Spleen (tissue), 11 donors: ENCODE measurements at regions not wholly inside any gene's neighbourhood (a gene's known extent, or its start where the extent isn't known, plus 50 kb on each side); places are given as distances from the start of the nearest gene placed in this dataset.

Source experiments
- DNase-seq: peaks from one replicate; pipeline ENCODE4 v3.0.0-alpha.2; 2020
- H3K27ac ChIP-seq, 8 donors: fragments of 200-600 bp; sonication (generic) in 7 of 8; 1 replicate in 4 of 8; 2 replicates in 4 of 8; pipeline versions ENCODE4 v1.5.0 to v1.8.0; 2016 to 2021; ENCODE audit warnings: inconsistent platforms in 4 of 8, mild to moderate bottlenecking in 4 of 8, moderate library complexity in 1 of 8
- H3K27me3 ChIP-seq, 7 donors: fragments of 200-600 bp; sonication (generic) in 6 of 7; replicated peaks in 1 of 7; 1 replicate in 4 of 7; 2 replicates in 3 of 7; pipeline versions ENCODE4 v1.5.0 to v1.8.0; 2016 to 2021; ENCODE audit warnings: inconsistent platforms in 3 of 7, mild to moderate bottlenecking in 1 of 7
- H3K36me3 ChIP-seq, 6 donors: fragments of 200-600 bp; sonication (generic) in 5 of 6; 1 replicate in 4 of 6; 2 replicates in 2 of 6; pipeline versions ENCODE4 v1.5.0 to v1.8.0; 2016 to 2021; ENCODE audit warnings: inconsistent platforms in 2 of 6
- H3K4me1 ChIP-seq, 6 donors: fragments of 200-600 bp; sonication (generic) in 5 of 6; 1 replicate in 3 of 6; 2 replicates in 3 of 6; pipeline versions ENCODE4 v1.5.0 to v1.8.0; 2016 to 2021; ENCODE audit warnings: inconsistent platforms in 3 of 6
- H3K4me3 ChIP-seq, 8 donors: fragments of 200-600 bp; sonication (generic) in 7 of 8; 1 replicate in 4 of 8; 2 replicates in 4 of 8; pipeline versions ENCODE4 v1.5.0 to v1.8.0; 2016 to 2021; ENCODE audit warnings: inconsistent platforms in 4 of 8, mild to moderate bottlenecking in 4 of 8, moderate library complexity in 2 of 8
- H3K9me3 ChIP-seq, 8 donors: fragments of 200-600 bp; sonication (generic) in 7 of 8; 1 replicate in 4 of 8; 2 replicates in 4 of 8; pipeline versions ENCODE4 v1.5.0 to v1.8.0; 2016 to 2021; ENCODE audit warnings: inconsistent platforms in 4 of 8
- POLR2A ChIP-seq, 3 donors: fragments of 450-650 bp; IDR thresholded peaks; one replicate each; pipeline ENCODE4 v1.5.1; 2017; ENCODE audit warnings: antibody characterized with exemption in 3 of 3, mild to moderate bottlenecking in 1 of 3
- POLR2AphosphoS5 ChIP-seq, 3 donors: sonication (generic); formaldehyde crosslinking; IDR thresholded peaks; one replicate each; pipeline ENCODE4 v1.5.1; 2017; ENCODE audit warnings: antibody characterized with exemption in 3 of 3
- WGBS, 5 donors: extraction: QIAGEN DNeasy Blood & Tissue Kit in 3 of 5; methylation state at CpG; one replicate each; pipeline versions ENCODE4 v1.1.5 to v1.1.7; 2013 to 2018; 5-methylcytosine and 5-hydroxymethylcytosine counted together
- intact Hi-C: fragments of 100-400 bp; cut with DNase I; formaldehyde crosslinking; loops from one replicate; pipeline ENCODE4 v1.15.0; 2023; ENCODE audit warnings: low total_unique reads
- TF ChIP-seq, protein P1 (sequence below), 11 experiments: fragments of 200-600 bp in 7 of 11; fragments of 450-650 bp in 4 of 11; sonication (generic) in 4 of 11; IDR thresholded peaks in 8 of 11; conservative IDR thresholded peaks in 3 of 11; 1 replicate in 7 of 11; 2 replicates in 4 of 11; pipeline versions ENCODE4 v1.4.0 to v1.8.0; 2016 to 2021; ENCODE audit warnings: antibody characterized with exemption in 11 of 11, inconsistent platforms in 4 of 11, mild to moderate bottlenecking in 1 of 11
- donor health status: healthy with polysubstance abuse.
- donor health status: DM: no; HTN: no; CAD: no; lungs with moderate emphysema.
- donor health status: DM: no; HTN: no; CAD: no.
- donor health status: Bipolar disorder and iron deficiency.
- donor health status: healthy.
- donor health status: DM: no; HTN: no; CAD: no.
- donor health status: DM: yes; HTN: yes; CAD: no.

DNA sequence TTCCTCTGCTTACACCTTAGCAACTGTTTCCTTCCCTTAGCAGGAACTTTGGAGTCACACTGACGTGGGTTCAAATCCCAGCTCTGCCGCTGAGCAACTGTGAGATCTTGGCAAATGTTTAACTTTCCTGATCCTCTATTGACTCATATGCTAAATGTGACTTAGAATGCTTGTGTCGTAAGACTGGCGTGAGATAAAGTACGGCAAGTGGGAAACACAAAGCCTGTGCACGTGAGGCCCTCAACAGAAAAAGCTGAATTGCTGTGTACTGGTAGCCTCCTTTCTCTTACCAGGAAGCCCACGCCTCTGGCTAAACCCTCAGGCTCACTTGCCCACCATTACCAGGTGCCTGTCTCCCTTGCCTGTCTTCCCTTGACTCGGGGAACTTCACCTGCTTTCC lies 135.4 kb upstream of the TNR start:
- intact Hi-C loops = no loop called here
- Histone ChIP-seq H3K4me1 (no peaks in the 10 kb centered on the region), H3K9me3 (no peaks in the 10 kb centered on the region), H3K36me3 (no peaks in the 10 kb centered on the region), H3K4me3 (no peak overlapping the region), H3K27me3 (no peaks in the 10 kb centered on the region), H3K27ac (no peak overlapping the region)
- no peak for DNase-seq
- 78 to 88% (median 83%) methylated on average over 8 of the region's 8 CpGs for WGBS, 5 donors
- TF ChIP-seq POLR2A (IDR thresholded peaks at IDR 0.05) (no peak), POLR2AphosphoS5 (IDR thresholded peaks at IDR 0.05) (no peak)
- TF ChIP-seq, protein P1, sequence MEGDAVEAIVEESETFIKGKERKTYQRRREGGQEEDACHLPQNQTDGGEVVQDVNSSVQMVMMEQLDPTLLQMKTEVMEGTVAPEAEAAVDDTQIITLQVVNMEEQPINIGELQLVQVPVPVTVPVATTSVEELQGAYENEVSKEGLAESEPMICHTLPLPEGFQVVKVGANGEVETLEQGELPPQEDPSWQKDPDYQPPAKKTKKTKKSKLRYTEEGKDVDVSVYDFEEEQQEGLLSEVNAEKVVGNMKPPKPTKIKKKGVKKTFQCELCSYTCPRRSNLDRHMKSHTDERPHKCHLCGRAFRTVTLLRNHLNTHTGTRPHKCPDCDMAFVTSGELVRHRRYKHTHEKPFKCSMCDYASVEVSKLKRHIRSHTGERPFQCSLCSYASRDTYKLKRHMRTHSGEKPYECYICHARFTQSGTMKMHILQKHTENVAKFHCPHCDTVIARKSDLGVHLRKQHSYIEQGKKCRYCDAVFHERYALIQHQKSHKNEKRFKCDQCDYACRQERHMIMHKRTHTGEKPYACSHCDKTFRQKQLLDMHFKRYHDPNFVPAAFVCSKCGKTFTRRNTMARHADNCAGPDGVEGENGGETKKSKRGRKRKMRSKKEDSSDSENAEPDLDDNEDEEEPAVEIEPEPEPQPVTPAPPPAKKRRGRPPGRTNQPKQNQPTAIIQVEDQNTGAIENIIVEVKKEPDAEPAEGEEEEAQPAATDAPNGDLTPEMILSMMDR (IDR thresholded peaks at IDR 0.05 in 8 of 11, conservative IDR thresholded peaks at IDR 0.05 in 3 of 11) = no peak

DNA sequence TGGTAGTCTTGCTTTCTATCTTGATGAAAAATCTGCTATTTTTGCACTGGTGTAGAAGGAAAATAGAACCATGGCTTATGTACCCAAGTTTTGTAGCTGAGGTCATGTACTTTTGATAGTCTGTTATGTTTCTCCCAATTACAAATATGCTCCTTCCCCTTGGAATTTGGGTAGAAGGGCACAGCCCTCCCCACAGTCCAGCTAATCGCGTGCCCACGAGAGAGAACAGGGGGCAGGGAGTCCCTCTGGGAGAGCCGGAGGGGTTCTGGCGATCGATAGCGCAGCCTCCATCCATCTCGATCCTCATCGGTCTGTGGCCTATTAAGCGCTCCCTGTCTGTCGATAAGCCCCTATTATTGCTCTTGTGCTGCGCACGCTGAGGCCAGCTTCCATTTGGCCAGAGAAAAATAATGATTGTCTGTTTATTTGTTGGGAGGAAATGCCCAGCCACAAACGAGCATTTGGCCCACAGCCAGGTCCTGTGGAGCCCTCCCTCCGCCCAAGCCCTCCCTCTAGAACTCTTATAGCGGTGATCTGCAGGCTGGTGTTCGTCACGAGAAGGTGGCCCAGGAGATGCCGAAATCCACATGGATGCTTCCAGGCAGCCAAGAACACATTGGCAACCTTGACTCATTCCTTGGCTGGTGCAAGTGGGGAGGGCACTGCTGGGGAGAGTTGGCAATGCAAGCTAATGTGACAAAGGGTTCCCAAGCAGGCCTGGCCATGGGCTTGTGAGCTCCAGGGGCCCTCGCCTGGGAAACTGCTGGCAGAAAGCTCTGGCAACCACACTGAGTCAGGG lies 134.7 kb upstream of the TNR start:
- 85 to 92% (median 89%) methylated on average over 20 of the region's 20 CpGs for WGBS, 5 donors
- no peaks in the 10 kb centered on the region for H3K36me3 ChIP-seq
- no peak for DNase-seq
- H3K27ac ChIP-seq = no peak overlapping the region
- no peaks in the 10 kb centered on the region for H3K27me3 ChIP-seq
- intact Hi-C loops = no loop called here
- no peaks in the 10 kb centered on the region for H3K9me3 ChIP-seq
- H3K4me1 ChIP-seq = no peaks in the 10 kb centered on the region
- H3K4me3 ChIP-seq = no peak overlapping the region
- no peak for TF ChIP-seq POLR2A (IDR thresholded peaks at IDR 0.05)
- TF ChIP-seq, protein P1 (IDR thresholded peaks at IDR 0.05 in 8 of 11, conservative IDR thresholded peaks at IDR 0.05 in 3 of 11) = no peak
- no peak for TF ChIP-seq POLR2AphosphoS5 (IDR thresholded peaks at IDR 0.05)

DNA sequence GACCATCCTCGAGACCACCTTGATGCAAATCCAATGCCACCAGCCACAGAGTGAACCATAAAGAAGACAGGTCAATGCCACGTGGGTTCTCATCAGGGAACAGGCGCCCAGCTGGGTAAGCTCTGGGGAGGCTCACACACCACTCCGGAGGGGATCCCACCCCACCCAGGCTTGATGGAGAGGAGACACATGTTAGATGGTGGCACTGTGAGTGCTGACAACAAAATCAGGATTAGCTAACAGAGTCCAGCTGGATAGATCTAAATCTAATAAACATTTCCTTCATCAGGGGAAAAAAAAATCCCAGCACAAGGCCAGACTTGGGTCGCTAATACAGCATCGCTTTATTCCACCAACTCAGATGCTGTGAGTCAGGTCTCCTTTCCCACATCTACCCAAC lies 132.2 kb upstream of the TNR start:
- H3K36me3 ChIP-seq = no peaks in the 10 kb centered on the region
- H3K27me3 ChIP-seq = no peaks in the 10 kb centered on the region
- H3K4me1 ChIP-seq = no peaks in the 10 kb centered on the region
- H3K27ac ChIP-seq = no peak overlapping the region
- 90 to 95% (median 93%) methylated on average over 6 of the region's 6 CpGs for WGBS, 5 donors
- TF ChIP-seq POLR2AphosphoS5 (IDR thresholded peaks at IDR 0.05) (no peak), POLR2A (IDR thresholded peaks at IDR 0.05) (no peak)
- TF ChIP-seq, protein P1 (IDR thresholded peaks at IDR 0.05 in 8 of 11, conservative IDR thresholded peaks at IDR 0.05 in 3 of 11) = no peak
- no peaks in the 10 kb centered on the region for H3K9me3 ChIP-seq
- intact Hi-C loops = no loop called here
- DNase-seq = no peak
- no peak overlapping the region for H3K4me3 ChIP-seq

DNA sequence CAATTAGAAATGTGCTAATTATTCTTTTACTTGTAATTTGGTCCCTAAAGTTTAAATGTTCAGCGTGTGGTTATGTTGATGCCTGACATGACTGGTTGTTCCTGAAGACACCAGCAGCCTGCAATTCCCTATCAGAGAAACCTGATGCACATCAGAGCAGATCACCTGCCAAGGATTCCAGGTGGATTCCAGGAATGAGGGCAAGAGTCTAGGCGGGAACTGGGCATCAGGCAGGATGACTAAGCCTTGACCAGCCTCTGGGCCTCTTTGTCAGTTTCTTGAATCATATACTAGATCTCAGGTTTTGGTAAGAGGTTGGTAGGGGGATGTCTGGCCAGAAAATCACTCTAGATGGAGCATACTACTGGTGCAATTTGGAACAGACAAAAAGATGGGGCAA lies 130.7 kb upstream of the TNR start:
- DNase-seq = no peak
- TF ChIP-seq POLR2AphosphoS5 (IDR thresholded peaks at IDR 0.05) (no peak), POLR2A (IDR thresholded peaks at IDR 0.05) (no peak)
- intact Hi-C loops = no loop called here
- no peaks in the 10 kb centered on the region for H3K36me3 ChIP-seq
- H3K27me3 ChIP-seq = no peaks in the 10 kb centered on the region
- H3K4me3 ChIP-seq = no peak overlapping the region
- 82 to 92% (median 86%) methylated on average over 2 of the region's 2 CpGs for WGBS, 5 donors
- H3K4me1 ChIP-seq = no peaks in the 10 kb centered on the region
- no peak overlapping the region for H3K27ac ChIP-seq
- no peaks in the 10 kb centered on the region for H3K9me3 ChIP-seq
